ENCODE measurements at regions not wholly inside any gene's neighbourhood (a gene's known extent, or its start where the extent isn't known, plus 50 kb on each side); places are given as distances from the start of the nearest gene placed in this dataset.

DNA sequence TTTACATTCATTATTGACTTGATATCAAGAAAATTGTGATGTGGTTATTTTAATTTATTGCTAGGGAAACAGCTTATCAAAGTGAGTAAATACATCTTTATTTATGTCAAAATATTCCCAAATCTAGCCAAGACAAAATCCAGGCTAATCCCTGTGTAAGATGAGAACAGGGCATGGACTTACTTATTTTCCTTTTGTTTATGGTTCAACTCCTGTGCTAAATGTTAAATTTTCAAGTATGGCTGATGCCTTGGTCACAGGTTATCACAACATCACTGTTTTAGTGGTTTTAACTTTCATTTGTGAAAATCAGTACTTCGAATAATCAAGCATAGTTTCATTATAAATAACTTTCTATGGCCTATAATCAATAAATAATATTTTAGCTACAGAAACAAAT is 657.0 kb upstream of the SYT4 start:
- Histone ChIP-seq H3K27ac (peak overlapping the region in 1 of 4 donors; percentile 11), H3K36me3 (no peaks in the 10 kb centered on the region), H3K27me3 (no peaks in the 10 kb centered on the region), H3K4me3 (no peak overlapping the region), H3K9me3 (no peaks in the 10 kb centered on the region), H3K4me1 (no peaks in the 10 kb centered on the region)
- DNase-seq, result no peak
- TF ChIP-seq, protein P1, sequence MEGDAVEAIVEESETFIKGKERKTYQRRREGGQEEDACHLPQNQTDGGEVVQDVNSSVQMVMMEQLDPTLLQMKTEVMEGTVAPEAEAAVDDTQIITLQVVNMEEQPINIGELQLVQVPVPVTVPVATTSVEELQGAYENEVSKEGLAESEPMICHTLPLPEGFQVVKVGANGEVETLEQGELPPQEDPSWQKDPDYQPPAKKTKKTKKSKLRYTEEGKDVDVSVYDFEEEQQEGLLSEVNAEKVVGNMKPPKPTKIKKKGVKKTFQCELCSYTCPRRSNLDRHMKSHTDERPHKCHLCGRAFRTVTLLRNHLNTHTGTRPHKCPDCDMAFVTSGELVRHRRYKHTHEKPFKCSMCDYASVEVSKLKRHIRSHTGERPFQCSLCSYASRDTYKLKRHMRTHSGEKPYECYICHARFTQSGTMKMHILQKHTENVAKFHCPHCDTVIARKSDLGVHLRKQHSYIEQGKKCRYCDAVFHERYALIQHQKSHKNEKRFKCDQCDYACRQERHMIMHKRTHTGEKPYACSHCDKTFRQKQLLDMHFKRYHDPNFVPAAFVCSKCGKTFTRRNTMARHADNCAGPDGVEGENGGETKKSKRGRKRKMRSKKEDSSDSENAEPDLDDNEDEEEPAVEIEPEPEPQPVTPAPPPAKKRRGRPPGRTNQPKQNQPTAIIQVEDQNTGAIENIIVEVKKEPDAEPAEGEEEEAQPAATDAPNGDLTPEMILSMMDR (IDR thresholded peaks at IDR 0.05), result no peak
- TF ChIP-seq POLR2A (IDR thresholded peaks at IDR 0.05), result no peak

DNA sequence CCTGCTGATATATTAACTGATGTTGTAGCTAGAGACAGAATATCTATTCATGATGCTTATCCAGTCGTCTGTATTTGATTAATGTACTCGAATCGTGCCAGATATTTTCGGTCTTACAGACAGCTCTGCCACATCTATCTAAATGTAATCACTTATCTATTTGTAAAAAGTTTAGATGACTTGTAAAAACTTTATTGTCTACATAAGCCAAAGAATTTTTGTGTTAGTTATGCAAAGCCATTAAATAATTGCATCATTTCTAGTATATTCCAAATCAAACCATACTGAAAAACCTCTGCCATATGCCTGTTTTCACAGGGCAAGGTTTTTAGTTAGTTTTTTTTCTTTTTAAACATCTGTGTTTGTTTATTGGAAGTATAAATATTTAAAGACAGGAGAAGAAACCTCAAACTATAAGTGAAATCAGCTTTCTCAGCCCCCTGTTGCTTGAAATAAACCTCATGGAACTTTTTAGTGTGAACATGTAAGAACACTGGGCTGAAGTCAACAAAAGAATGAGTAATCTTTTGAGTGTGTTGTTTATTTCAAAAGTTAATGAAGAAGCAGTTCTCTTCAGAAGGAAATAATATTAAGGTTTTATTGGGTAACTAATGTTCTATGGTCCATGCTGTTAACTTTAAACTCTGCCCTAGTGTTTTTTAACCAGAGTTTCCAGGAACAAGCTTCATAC is 657.6 kb upstream of the SYT4 start:
- Histone ChIP-seq H3K27me3 (no peaks in the 10 kb centered on the region), H3K36me3 (no peaks in the 10 kb centered on the region), H3K9me3 (no peaks in the 10 kb centered on the region), H3K4me1 (no peaks in the 10 kb centered on the region), H3K4me3 (no peak overlapping the region), H3K27ac (peak overlapping the region in 1 of 4 donors; percentile 11)
- DNase-seq, result no peak
- no peak for TF ChIP-seq POLR2A (IDR thresholded peaks at IDR 0.05)
- TF ChIP-seq, protein P1 (IDR thresholded peaks at IDR 0.05), result no peak

- no peak overlapping the region for H3K4me3 ChIP-seq
- TF ChIP-seq, protein P1 (IDR thresholded peaks at IDR 0.05), result no peak
- no peak for TF ChIP-seq POLR2A (IDR thresholded peaks at IDR 0.05)
- H3K27me3 ChIP-seq, result no peaks in the 10 kb centered on the region
- H3K4me1 ChIP-seq, result no peaks in the 10 kb centered on the region
- H3K27ac ChIP-seq, result no peak overlapping the region
- H3K9me3 ChIP-seq, result no peaks in the 10 kb centered on the region
- no peak for DNase-seq
- H3K36me3 ChIP-seq, result no peaks in the 10 kb centered on the region
These were observed 658.9 kb upstream of the SYT4 start for GRCh38 chr18:43936176-43936575.

DNA sequence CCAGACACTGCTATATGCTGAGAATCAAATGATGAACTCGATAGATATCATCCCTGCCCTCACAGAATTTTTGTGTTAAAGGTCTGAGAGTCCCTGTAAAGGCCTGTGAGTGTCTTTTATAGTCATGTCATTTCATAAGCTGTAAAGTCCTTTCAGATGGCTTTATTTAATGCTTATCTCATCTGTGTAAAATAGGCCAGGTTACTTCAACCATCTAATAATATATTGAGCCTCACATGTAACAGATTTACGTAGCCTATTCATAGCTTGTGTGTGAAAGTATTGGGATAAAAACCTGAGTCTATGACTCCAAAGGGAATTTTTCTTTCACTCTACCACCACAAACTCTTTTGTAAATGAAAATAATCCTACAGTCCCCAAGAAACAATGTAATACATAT is 672.0 kb upstream of the SYT4 start:
- TF ChIP-seq, protein P1 (IDR thresholded peaks at IDR 0.05), result no peak
- TF ChIP-seq POLR2A (IDR thresholded peaks at IDR 0.05), result no peak
- Histone ChIP-seq H3K36me3 (no peaks in the 10 kb centered on the region), H3K4me1 (no peaks in the 10 kb centered on the region), H3K27me3 (no peaks in the 10 kb centered on the region), H3K27ac (no peak overlapping the region), H3K4me3 (no peak overlapping the region), H3K9me3 (no peaks in the 10 kb centered on the region)
- no peak for DNase-seq

GRCh38 chr18:43950062-43950461 is 672.8 kb upstream of the SYT4 start:
- no peak for DNase-seq
- H3K4me3 ChIP-seq, result no peak overlapping the region
- H3K27me3 ChIP-seq, result no peaks in the 10 kb centered on the region
- H3K9me3 ChIP-seq, result no peaks in the 10 kb centered on the region
- no peak overlapping the region for H3K27ac ChIP-seq
- no peaks in the 10 kb centered on the region for H3K36me3 ChIP-seq
- TF ChIP-seq, protein P1 (IDR thresholded peaks at IDR 0.05), result no peak
- no peak for TF ChIP-seq POLR2A (IDR thresholded peaks at IDR 0.05)
- no peaks in the 10 kb centered on the region for H3K4me1 ChIP-seq

- Histone ChIP-seq H3K27ac (no peak overlapping the region), H3K27me3 (no peaks in the 10 kb centered on the region), H3K4me1 (no peaks in the 10 kb centered on the region), H3K4me3 (no peak overlapping the region), H3K9me3 (no peaks in the 10 kb centered on the region), H3K36me3 (no peaks in the 10 kb centered on the region)
- TF ChIP-seq, protein P1 (IDR thresholded peaks at IDR 0.05), result no peak
- TF ChIP-seq POLR2A (IDR thresholded peaks at IDR 0.05), result no peak
- DNase-seq, result no peak
These were observed 675.1 kb upstream of the SYT4 start for GRCh38 chr18:43952398-43952797.

Measured in Peyer's patch (tissue), 4 donors.